ENCODE measurements at regions not wholly inside any gene's neighbourhood (a gene's known extent, or its start where the extent isn't known, plus 50 kb on each side); places are given as distances from the start of the nearest gene placed in this dataset.

DNA sequence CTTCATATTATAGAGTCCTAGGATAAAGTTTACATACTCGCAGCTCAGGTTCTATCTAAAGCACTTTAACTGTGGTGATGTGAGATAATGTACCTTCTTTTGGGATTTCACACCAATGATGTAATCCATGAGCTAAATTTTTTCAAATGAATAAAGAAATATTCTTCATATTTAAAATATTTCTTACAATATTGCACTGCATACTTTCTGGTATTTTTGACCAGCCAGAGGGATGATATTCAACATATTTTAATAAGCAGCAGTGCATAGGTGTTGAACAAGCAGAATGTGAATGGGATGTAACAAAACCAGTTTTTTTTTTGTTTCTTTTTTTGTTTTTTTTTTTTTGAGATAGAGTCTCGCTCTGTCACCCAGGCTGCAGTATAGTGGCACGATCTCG, 73.2 kb upstream of the TRIM24 start:
- TF ChIP-seq EZH2phosphoT487 (IDR thresholded peaks at IDR 0.05; ENCODE audit: insufficient read depth, low read depth) (no peak), EZH2 (IDR thresholded peaks at IDR 0.05; ENCODE audit: insufficient read depth, poor library complexity, severe bottlenecking) (no peak)
